ENCODE measurements at regions not wholly inside any gene's neighbourhood (a gene's known extent, or its start where the extent isn't known, plus 50 kb on each side); places are given as distances from the start of the nearest gene placed in this dataset.

- TF ChIP-seq GATA2 (IDR thresholded peaks at IDR 0.05; ENCODE audit: low read depth, low read length) (no peak), GATA3 (IDR thresholded peaks at IDR 0.05; ENCODE audit: low read depth, low read length) (no peak)
These were observed 412.8 kb downstream of the ZNF536 start for GRCh38 chr19:30784850-30785457.
